Endodermal cell (in vitro differentiated cells): ENCODE measurements at regions not wholly inside any gene's neighbourhood (a gene's known extent, or its start where the extent isn't known, plus 50 kb on each side); places are given as distances from the start of the nearest gene placed in this dataset.
A peak's percentile ranks its signal among the peaks of the same experiment; 100 is the strongest.

Experiments
- DNase-seq: peaks from one replicate; pipeline ENCODE4 v3.0.0-alpha.2; 2017
- H3K27ac ChIP-seq: 2 replicates; pipeline ENCODE4 v1.5.1; 2013; ENCODE audit warnings: mild to moderate bottlenecking, low read depth, low read length, moderate library complexity
- H3K27me3 ChIP-seq: 2 replicates; pipeline ENCODE4 v1.6.1; 2013; ENCODE audit warnings: mild to moderate bottlenecking, low read length, moderate library complexity; ENCODE audit not compliant: insufficient read depth, control insufficient read depth, poor library complexity, severe bottlenecking
- H3K36me3 ChIP-seq: 2 replicates; pipeline ENCODE4 v1.7.0; 2013; ENCODE audit warnings: mild to moderate bottlenecking, low read length, moderate library complexity; ENCODE audit not compliant: control insufficient read depth, insufficient read depth
- H3K4me1 ChIP-seq: one replicate; pipeline ENCODE4 v1.7.0; 2013; ENCODE audit warnings: low read length; ENCODE audit not compliant: control insufficient read depth, insufficient read depth
- H3K4me3 ChIP-seq: 2 replicates; pipeline ENCODE4 v1.5.1; 2013; ENCODE audit warnings: mild to moderate bottlenecking, low read length, moderate library complexity
- H3K9ac ChIP-seq: 2 replicates; pipeline ENCODE4 v1.6.1; 2013; ENCODE audit warnings: mild to moderate bottlenecking, low read length, moderate library complexity; ENCODE audit not compliant: poor library complexity, severe bottlenecking; ENCODE audit errors: extremely low read depth
- H3K9me3 ChIP-seq: 2 replicates; pipeline ENCODE4 v1.6.1; 2013; ENCODE audit warnings: mild to moderate bottlenecking, low read length, moderate library complexity; ENCODE audit not compliant: control insufficient read depth
- H3K27ac Mint-ChIP-seq: 2 replicates; pipeline ENCODE4 v1.8.0; 2020; ENCODE audit warnings: mixed read lengths
- H3K27me3 Mint-ChIP-seq: 2 replicates; pipeline ENCODE4 v1.8.0; 2021; ENCODE audit warnings: mild to moderate bottlenecking, mixed read lengths; ENCODE audit not compliant: insufficient read depth
- H3K36me3 Mint-ChIP-seq: 2 replicates; pipeline ENCODE4 v1.8.0; 2020; ENCODE audit warnings: low read depth, mixed read lengths
- H3K4me1 Mint-ChIP-seq: 2 replicates; pipeline ENCODE4 v1.8.0; 2020; ENCODE audit warnings: mixed read lengths
- H3K4me3 Mint-ChIP-seq: 2 replicates; pipeline ENCODE4 v1.8.0; 2020; ENCODE audit warnings: mild to moderate bottlenecking, moderate library complexity, mixed read lengths
- H3K9me3 Mint-ChIP-seq: 2 replicates; pipeline ENCODE4 v1.8.0; 2020; ENCODE audit warnings: mild to moderate bottlenecking, mixed read lengths
- WGBS, 2 experiments: methylation state at CpG; one replicate each; pipeline versions ENCODE4 v1.1.5 to v1.1.7; 2013; ENCODE audit warnings: missing lambda C conversion rate in 2 of 2, mixed read lengths in 1 of 2; ENCODE audit not compliant: insufficient coverage in 1 of 2, insufficient read length in 1 of 2; 5-methylcytosine and 5-hydroxymethylcytosine counted together
- TF ChIP-seq, protein P1 (sequence below): fragments of 200-600 bp; sonication (generic); conservative IDR thresholded peaks from 2 replicates; pipeline ENCODE4 v1.5.0; 2021; ENCODE audit warnings: antibody characterized with exemption, mild to moderate bottlenecking

DNA sequence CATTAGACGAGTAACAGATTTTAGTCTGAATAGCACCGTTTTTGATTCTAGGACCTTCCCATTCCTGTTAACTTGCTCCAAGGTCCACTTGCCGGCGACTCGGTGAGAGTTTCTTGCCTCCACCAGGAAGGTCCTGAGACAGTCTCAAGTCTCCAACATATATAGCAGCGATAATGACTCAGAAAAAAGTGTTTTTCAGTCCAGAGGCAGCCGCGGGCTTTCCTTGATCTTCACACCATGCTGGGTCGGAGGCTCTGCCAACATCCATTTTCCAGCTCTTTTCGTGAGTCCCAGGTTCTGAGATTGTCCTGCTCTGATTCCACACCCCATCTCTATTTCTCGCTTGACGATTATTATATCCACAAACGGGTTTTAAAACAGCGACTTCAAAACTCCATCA lies 170.5 kb downstream of the GPX5 start:
- no peak for DNase-seq
- H3K36me3 ChIP-seq: no peaks in the 10 kb centered on the region
- peaks cover 54% of the 10 kb centered on the region for H3K4me1 Mint-ChIP-seq
- no peak overlapping the region for H3K9ac ChIP-seq
- no peaks in the 10 kb centered on the region for H3K9me3 ChIP-seq
- H3K27ac Mint-ChIP-seq: no peak overlapping the region
- peaks cover 11% of the 10 kb centered on the region for H3K4me1 ChIP-seq
- no peak overlapping the region for H3K27ac ChIP-seq
- WGBS, 2 experiments: 95% methylated on average over 8 to 14 of the region's 14 CpGs
- H3K27me3 ChIP-seq: no peaks in the 10 kb centered on the region
- H3K9me3 Mint-ChIP-seq: no peaks in the 10 kb centered on the region
- H3K4me3 ChIP-seq: no peak overlapping the region
- TF ChIP-seq, protein P1, sequence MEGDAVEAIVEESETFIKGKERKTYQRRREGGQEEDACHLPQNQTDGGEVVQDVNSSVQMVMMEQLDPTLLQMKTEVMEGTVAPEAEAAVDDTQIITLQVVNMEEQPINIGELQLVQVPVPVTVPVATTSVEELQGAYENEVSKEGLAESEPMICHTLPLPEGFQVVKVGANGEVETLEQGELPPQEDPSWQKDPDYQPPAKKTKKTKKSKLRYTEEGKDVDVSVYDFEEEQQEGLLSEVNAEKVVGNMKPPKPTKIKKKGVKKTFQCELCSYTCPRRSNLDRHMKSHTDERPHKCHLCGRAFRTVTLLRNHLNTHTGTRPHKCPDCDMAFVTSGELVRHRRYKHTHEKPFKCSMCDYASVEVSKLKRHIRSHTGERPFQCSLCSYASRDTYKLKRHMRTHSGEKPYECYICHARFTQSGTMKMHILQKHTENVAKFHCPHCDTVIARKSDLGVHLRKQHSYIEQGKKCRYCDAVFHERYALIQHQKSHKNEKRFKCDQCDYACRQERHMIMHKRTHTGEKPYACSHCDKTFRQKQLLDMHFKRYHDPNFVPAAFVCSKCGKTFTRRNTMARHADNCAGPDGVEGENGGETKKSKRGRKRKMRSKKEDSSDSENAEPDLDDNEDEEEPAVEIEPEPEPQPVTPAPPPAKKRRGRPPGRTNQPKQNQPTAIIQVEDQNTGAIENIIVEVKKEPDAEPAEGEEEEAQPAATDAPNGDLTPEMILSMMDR: no peak
- no peak overlapping the region for H3K4me3 Mint-ChIP-seq
- H3K27me3 Mint-ChIP-seq: peaks cover 35% of the 10 kb centered on the region
- H3K36me3 Mint-ChIP-seq: peaks cover 6% of the 10 kb centered on the region

DNA sequence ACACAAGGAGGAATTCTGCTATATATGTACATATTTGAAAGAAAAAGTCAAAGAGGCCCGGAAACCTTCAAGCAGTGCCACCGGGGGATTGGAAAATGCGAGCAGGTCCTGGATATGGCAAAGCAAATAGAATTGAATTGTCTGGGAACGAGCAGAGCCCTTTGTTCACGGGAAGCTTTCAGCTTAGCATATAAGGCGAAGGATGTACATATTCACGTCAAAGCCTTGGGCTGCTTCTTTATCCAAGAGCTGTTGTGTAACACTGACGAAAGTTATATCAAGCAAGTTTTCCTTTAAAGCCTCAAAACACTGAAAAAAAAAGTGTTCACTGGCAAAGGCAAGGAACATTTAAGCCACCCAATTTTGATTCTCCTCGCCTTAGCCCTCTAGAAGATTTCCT lies 171.0 kb downstream of the GPX5 start:
- no peaks in the 10 kb centered on the region for H3K9me3 ChIP-seq
- Mint-ChIP-seq H3K9me3 (no peaks in the 10 kb centered on the region), H3K4me3 (no peak overlapping the region), H3K27ac (no peak overlapping the region), H3K36me3 (peaks cover 6% of the 10 kb centered on the region), H3K27me3 (peaks cover 35% of the 10 kb centered on the region), H3K4me1 (peaks cover 56% of the 10 kb centered on the region)
- no peak overlapping the region for H3K27ac ChIP-seq
- H3K4me3 ChIP-seq: no peak overlapping the region
- TF ChIP-seq, protein P1: no peak
- H3K9ac ChIP-seq: no peak overlapping the region
- 85 to 86% methylated on average over 8 to 9 of the region's 9 CpGs for whole genome bisulfite sequencing, 2 experiments
- DNase-seq: no peak
- H3K36me3 ChIP-seq: no peaks in the 10 kb centered on the region
- no peaks in the 10 kb centered on the region for H3K27me3 ChIP-seq
- H3K4me1 ChIP-seq: peaks cover 13% of the 10 kb centered on the region

DNA sequence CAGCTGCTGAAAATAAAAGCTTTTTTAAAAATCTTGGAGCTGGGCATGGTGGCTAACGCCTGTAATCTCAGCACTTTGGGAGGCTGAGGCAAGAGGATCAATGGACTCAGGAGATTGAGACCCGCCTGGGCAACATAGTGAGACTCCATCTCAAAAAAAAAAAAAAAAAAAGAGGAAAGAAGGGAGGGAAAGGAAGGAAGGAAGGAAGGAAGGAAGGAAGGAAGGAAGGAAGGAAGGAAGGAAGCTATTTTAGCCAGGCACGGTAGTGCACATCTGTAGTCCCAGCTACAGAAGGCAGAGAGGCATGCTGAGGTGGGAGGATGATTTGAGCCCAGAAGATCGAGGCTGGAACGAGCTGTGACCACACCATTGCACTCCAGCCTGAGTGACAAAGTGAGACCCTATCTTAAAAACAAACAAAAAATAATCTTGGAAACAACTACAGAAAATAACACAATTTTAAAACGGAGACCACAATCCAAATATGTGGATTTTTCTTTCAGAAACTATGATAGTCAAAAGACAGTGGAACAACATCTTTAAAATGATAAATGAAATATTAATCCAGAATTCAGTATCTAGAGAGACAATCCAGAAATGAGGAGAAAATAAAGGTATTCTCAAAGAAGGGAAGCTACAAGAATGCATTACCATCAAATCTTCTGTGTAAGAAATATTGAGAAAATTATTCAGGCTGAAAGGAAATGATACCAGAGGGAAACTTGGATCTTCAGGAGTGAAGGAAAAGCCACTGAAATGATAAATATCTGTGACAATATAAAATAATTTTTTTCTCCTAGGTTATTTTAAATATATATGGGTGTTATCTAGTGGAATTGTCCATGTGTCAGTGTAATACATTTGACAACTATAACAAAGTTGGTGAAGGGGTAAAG lies 182.0 kb downstream of the GPX5 start:
- peaks cover 23% of the 10 kb centered on the region for H3K4me1 Mint-ChIP-seq
- Histone ChIP-seq H3K9ac (no peak overlapping the region), H3K9me3 (peaks cover 34% of the 10 kb centered on the region), H3K4me3 (peak overlapping the region; percentile 96), H3K4me1 (peaks cover 6% of the 10 kb centered on the region), H3K27ac (no peak overlapping the region), H3K27me3 (no peaks in the 10 kb centered on the region), H3K36me3 (no peaks in the 10 kb centered on the region)
- peaks cover 25% of the 10 kb centered on the region for H3K36me3 Mint-ChIP-seq
- H3K27me3 Mint-ChIP-seq: peaks cover 3% of the 10 kb centered on the region
- TF ChIP-seq, protein P1: no peak
- H3K9me3 Mint-ChIP-seq: peaks cover 27% of the 10 kb centered on the region
- WGBS, 2 experiments: 89 to 93% methylated on average over 4 to 6 of the region's 6 CpGs
- no peak for DNase-seq
- H3K27ac Mint-ChIP-seq: no peak overlapping the region
- H3K4me3 Mint-ChIP-seq: peak overlapping the region; percentile 77
